SH-SY5Y (cell line): ENCODE measurements at regions not wholly inside any gene's neighbourhood (a gene's known extent, or its start where the extent isn't known, plus 50 kb on each side); places are given as distances from the start of the nearest gene placed in this dataset.

Source experiments
- GATA2 ChIP-seq: IDR thresholded peaks from 2 replicates; pipeline ENCODE4 v1.6.1; 2011; ENCODE audit warnings: mild to moderate bottlenecking, low read depth, low read length
- GATA3 ChIP-seq: IDR thresholded peaks from 2 replicates; pipeline ENCODE4 v1.6.1; 2011; ENCODE audit warnings: low read depth, mild to moderate bottlenecking, low read length, moderate library complexity

DNA sequence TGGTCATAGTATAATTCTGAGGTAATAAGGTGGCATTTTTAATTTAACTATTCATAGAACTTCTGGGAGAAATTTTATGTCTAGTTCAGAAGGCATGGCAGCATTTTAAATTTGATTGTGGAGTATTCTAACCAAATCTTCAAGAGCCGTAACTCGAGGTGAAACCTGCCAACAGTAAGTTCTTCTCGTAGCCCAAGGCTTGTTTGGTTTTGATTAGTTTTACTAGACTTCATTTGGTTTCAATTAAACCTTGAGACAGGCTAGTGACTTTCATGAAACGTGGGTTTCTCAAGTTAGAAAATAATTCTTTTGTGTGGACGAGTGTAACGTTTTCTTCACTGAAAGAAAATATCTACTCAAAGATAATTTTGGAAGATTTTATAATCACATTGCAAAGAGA lies 395.5 kb downstream of the USP25 start:
- no peak for TF ChIP-seq GATA3
- TF ChIP-seq GATA2: no peak
